ENCODE measurements at regions not wholly inside any gene's neighbourhood (a gene's known extent, or its start where the extent isn't known, plus 50 kb on each side); places are given as distances from the start of the nearest gene placed in this dataset.
A peak's percentile ranks its signal among the peaks of the same experiment; 100 is the strongest.

DNA sequence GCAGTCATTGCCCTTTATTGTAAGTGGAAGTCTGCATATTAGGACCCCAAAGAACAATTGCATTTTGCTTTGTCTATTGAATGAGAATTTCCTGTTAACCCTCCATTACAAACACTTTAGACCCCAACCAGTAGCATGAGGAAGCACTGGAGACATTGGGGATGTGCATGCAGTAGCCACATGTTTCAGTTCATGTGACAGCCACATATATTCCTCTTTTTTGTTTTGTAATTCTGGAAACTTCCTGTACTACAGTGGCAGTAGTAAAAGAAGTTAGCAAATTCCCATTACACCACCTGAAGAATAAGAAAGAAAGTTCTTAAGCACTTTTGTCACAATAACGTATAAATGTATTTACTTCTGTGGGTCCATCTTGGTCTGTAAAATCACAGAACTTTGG lies 281.1 kb upstream of the SLC14A2 start:
- peak; percentile 21 to 84 (median 43) for DNase-seq
- intact Hi-C loops (cut with micrococcal nuclease): no loop called here
- no peak for TF ChIP-seq CTCF (IDR thresholded peaks at IDR 0.05)
- Mint-ChIP-seq H3K4me1 (peaks cover 10% of the 10 kb centered on the region), H3K36me3 (no peaks in the 10 kb centered on the region), H3K9me3 (peaks cover 0 to 4% (median 0%) of the 10 kb centered on the region in 7 donors), H3K27me3 (ENCODE audit: low read depth in 3 of 3) (no peaks in the 10 kb centered on the region), H3K27ac (no peak overlapping the region), H3K4me3 (no peak overlapping the region)
- H3K9ac ChIP-seq (ENCODE audit: insufficient read depth, low read length, poor library complexity, severe bottlenecking): no peak overlapping the region
- H3K27ac ChIP-seq (ENCODE audit: low read depth in 1 of 2, low read length in 2 of 2): peak overlapping the region in 1 of 2 donors; percentile 29
- no peaks in the 10 kb centered on the region for H3K9me3 ChIP-seq (replicated peaks in 1 of 2; ENCODE audit: control insufficient read depth in 1 of 2, insufficient read depth in 1 of 2, low read length in 2 of 2)
- H3K79me2 ChIP-seq (ENCODE audit: insufficient read depth, low read length): no peaks in the 10 kb centered on the region
- H2AFZ ChIP-seq (ENCODE audit: insufficient read depth, low read depth, low read length, poor library complexity, severe bottlenecking): no peak overlapping the region
- no peaks in the 10 kb centered on the region for H3K27me3 ChIP-seq (ENCODE audit: control insufficient read depth in 2 of 2, insufficient read depth in 2 of 2, low read length in 2 of 2)
- peak overlapping the region in 1 of 3 experiments; percentile 13 for H3K4me3 ChIP-seq (replicated peaks in 1 of 3; ENCODE audit: low read depth in 2 of 3, low read length in 3 of 3)
- no CpG with 5 or more reads among the region's 1 CpG for WGBS (ENCODE audit: insufficient coverage)
- no peaks in the 10 kb centered on the region for H4K20me1 ChIP-seq (ENCODE audit: insufficient read depth, low read length)
- H3K4me1 ChIP-seq (ENCODE audit: control insufficient read depth in 1 of 2, insufficient read depth in 2 of 2, low read length in 2 of 2): peaks cover 6 to 7% of the 10 kb centered on the region in 2 donors
- H3K4me2 ChIP-seq (replicated peaks; ENCODE audit: extremely low read depth, low read length, poor library complexity, severe bottlenecking): no peak overlapping the region
- no peaks in the 10 kb centered on the region for H3K36me3 ChIP-seq (replicated peaks in 1 of 2; ENCODE audit: control insufficient read depth in 1 of 2, insufficient read depth in 2 of 2, low read length in 2 of 2)

GRCh38 chr18:45335282-45336043 lies 279.8 kb upstream of the SLC14A2 start:
- Histone ChIP-seq H2AFZ (ENCODE audit: insufficient read depth, low read depth, low read length, poor library complexity, severe bottlenecking) (no peak overlapping the region), H3K9ac (ENCODE audit: insufficient read depth, low read length, poor library complexity, severe bottlenecking) (no peak overlapping the region), H3K4me2 (replicated peaks; ENCODE audit: extremely low read depth, low read length, poor library complexity, severe bottlenecking) (no peak overlapping the region), H3K27ac (ENCODE audit: low read depth in 1 of 2, low read length in 2 of 2) (no peak overlapping the region), H3K36me3 (replicated peaks in 1 of 2; ENCODE audit: control insufficient read depth in 1 of 2, insufficient read depth in 2 of 2, low read length in 2 of 2) (no peaks in the 10 kb centered on the region), H3K79me2 (ENCODE audit: insufficient read depth, low read length) (no peaks in the 10 kb centered on the region), H3K4me1 (ENCODE audit: control insufficient read depth in 1 of 2, insufficient read depth in 2 of 2, low read length in 2 of 2) (peaks cover 6 to 7% of the 10 kb centered on the region in 2 donors), H4K20me1 (ENCODE audit: insufficient read depth, low read length) (no peaks in the 10 kb centered on the region), H3K27me3 (ENCODE audit: control insufficient read depth in 2 of 2, insufficient read depth in 2 of 2, low read length in 2 of 2) (no peaks in the 10 kb centered on the region), H3K9me3 (replicated peaks in 1 of 2; ENCODE audit: control insufficient read depth in 1 of 2, insufficient read depth in 1 of 2, low read length in 2 of 2) (no peaks in the 10 kb centered on the region), H3K4me3 (replicated peaks in 1 of 3; ENCODE audit: low read depth in 2 of 3, low read length in 3 of 3) (no peak overlapping the region)
- Mint-ChIP-seq H3K4me3 (no peak overlapping the region), H3K9me3 (peaks cover 0 to under 1% (median 0%) of the 10 kb centered on the region in 7 donors), H3K4me1 (peaks cover 10% of the 10 kb centered on the region), H3K36me3 (no peaks in the 10 kb centered on the region), H3K27ac (no peak overlapping the region), H3K27me3 (ENCODE audit: low read depth in 3 of 3) (no peaks in the 10 kb centered on the region)
- no peak for TF ChIP-seq CTCF (IDR thresholded peaks at IDR 0.05)
- intact Hi-C loops (cut with micrococcal nuclease): no loop called here
- WGBS (ENCODE audit: insufficient coverage): 98% methylated on average over 4 of the region's 4 CpGs
- DNase-seq: no peak
